HFFc6 (cell line): ENCODE measurements at regions not wholly inside any gene's neighbourhood (a gene's known extent, or its start where the extent isn't known, plus 50 kb on each side); places are given as distances from the start of the nearest gene placed in this dataset.

Source experiments
- DNase-seq: peaks from one replicate; pipeline ENCODE4 v3.0.0-alpha.2; 2018
- H3K27ac Mint-ChIP-seq: 2 replicates; pipeline ENCODE4 v1.8.0; 2020; ENCODE audit warnings: mild to moderate bottlenecking, mixed read lengths
- H3K27me3 Mint-ChIP-seq: 2 replicates; pipeline ENCODE4 v1.8.0; 2021; ENCODE audit warnings: mild to moderate bottlenecking, moderate library complexity, mixed read lengths; ENCODE audit not compliant: insufficient read depth
- H3K36me3 Mint-ChIP-seq: 2 replicates; pipeline ENCODE4 v1.8.0; 2021; ENCODE audit warnings: low read depth, mixed read lengths
- H3K4me1 Mint-ChIP-seq: 2 replicates; pipeline ENCODE4 v1.8.0; 2020; ENCODE audit warnings: low read depth, mixed read lengths
- H3K4me3 Mint-ChIP-seq: 2 replicates; pipeline ENCODE4 v1.8.0; 2020; ENCODE audit warnings: mild to moderate bottlenecking, moderate library complexity, mixed read lengths
- H3K9me3 Mint-ChIP-seq: 2 replicates; pipeline ENCODE4 v1.8.0; 2020; ENCODE audit warnings: mild to moderate bottlenecking, mixed read lengths
- CTCF ChIP-seq: fragments of 200-600 bp; sonication (generic); IDR thresholded peaks from 2 replicates; pipeline ENCODE4 v1.5.0; 2021; ENCODE audit warnings: antibody characterized with exemption, mild to moderate bottlenecking

GRCh38 chr5:57841676-57842363 lies 359.2 kb upstream of the ACTBL2 start:
- peak; percentile 85 for DNase-seq
- no peak for TF ChIP-seq CTCF
- H3K4me3 Mint-ChIP-seq, result peak overlapping the region; percentile 77
- H3K27me3 Mint-ChIP-seq, result peaks cover 3% of the 10 kb centered on the region
- 0 out of 2 replicates have a peak, but pooled peaks cover 4% of the 10 kb centered on the region for H3K9me3 Mint-ChIP-seq
- peaks cover 80% of the 10 kb centered on the region for H3K4me1 Mint-ChIP-seq
- H3K27ac Mint-ChIP-seq, result peak overlapping the region; percentile 89
- peaks cover 26% of the 10 kb centered on the region for H3K36me3 Mint-ChIP-seq

GRCh38 chr5:57839437-57840079 lies 356.9 kb upstream of the ACTBL2 start:
- Mint-ChIP-seq H3K4me1 (peaks cover 87% of the 10 kb centered on the region), H3K9me3 (0 out of 2 replicates have a peak, but pooled peaks cover 4% of the 10 kb centered on the region), H3K4me3 (no peak overlapping the region), H3K27me3 (0 out of 2 replicates have a peak, but pooled peaks cover 1% of the 10 kb centered on the region), H3K27ac (peak overlapping the region; percentile 18; the same call in 1 of the 2 replicates), H3K36me3 (peaks cover 26% of the 10 kb centered on the region)
- no peak for DNase-seq
- no peak for TF ChIP-seq CTCF

GRCh38 chr5:57839025-57839424 lies 356.4 kb upstream of the ACTBL2 start:
- DNase-seq, result no peak
- Mint-ChIP-seq H3K4me3 (no peak overlapping the region), H3K27ac (peak overlapping the region; percentile 81), H3K4me1 (peaks cover 89% of the 10 kb centered on the region), H3K27me3 (0 out of 2 replicates have a peak, but pooled peaks cover 1% of the 10 kb centered on the region), H3K9me3 (0 out of 2 replicates have a peak, but pooled peaks cover 4% of the 10 kb centered on the region), H3K36me3 (peaks cover 24% of the 10 kb centered on the region)
- TF ChIP-seq CTCF, result no peak

- Mint-ChIP-seq H3K27me3 (0 out of 2 replicates have a peak, but pooled peaks cover 1% of the 10 kb centered on the region), H3K4me3 (no peak overlapping the region), H3K9me3 (0 out of 2 replicates have a peak, but pooled peaks cover 4% of the 10 kb centered on the region), H3K4me1 (peaks cover 72% of the 10 kb centered on the region), H3K27ac (peak overlapping the region; percentile 81), H3K36me3 (peaks cover 24% of the 10 kb centered on the region)
- no peak for DNase-seq
- no peak for TF ChIP-seq CTCF
These were observed 354.3 kb upstream of the ACTBL2 start for GRCh38 chr5:57836921-57837320.

- no peak for TF ChIP-seq CTCF
- Mint-ChIP-seq H3K9me3 (0 out of 2 replicates have a peak, but pooled peaks cover 4% of the 10 kb centered on the region), H3K36me3 (peaks cover 24% of the 10 kb centered on the region), H3K4me3 (no peak overlapping the region), H3K27ac (peak overlapping the region; percentile 83), H3K27me3 (no peaks in the 10 kb centered on the region), H3K4me1 (peaks cover 66% of the 10 kb centered on the region)
- DNase-seq, result no peak
These were observed 353.7 kb upstream of the ACTBL2 start for GRCh38 chr5:57836331-57836730.
